IMR-90 (cell line): ENCODE measurements at regions not wholly inside any gene's neighbourhood (a gene's known extent, or its start where the extent isn't known, plus 50 kb on each side); places are given as distances from the start of the nearest gene placed in this dataset.

Experiments
- ATAC-seq: fragments of 200-7000 bp; cut with Tn5 transposase; 2 replicates; pipeline ENCODE4 v1.9.1; 2020; ENCODE audit warnings: low read depth, mild to moderate bottlenecking, moderate library complexity
- BruUV-seq: library from RNA; stranded (reverse); fragments of 400-500 nt; replicated peaks from 2 replicates; lab custom pipeline; 2021; lab: Mats Ljungman, UMichigan
- CTCF ChIA-PET: fragments of 300-600 bp; formaldehyde crosslinking; extraction: SDS; loops from one replicate; lab custom pipeline; 2021; ENCODE audit warnings: antibody characterized with exemption; lab: Yijun Ruan, JAX
- POLR2A ChIA-PET: fragments of 300-600 bp; sonication (Branson Sonifier 250); formaldehyde crosslinking; loops from one replicate; lab custom pipeline; 2022; ENCODE audit warnings: antibody characterized with exemption; ENCODE audit not compliant: unreplicated experiment; lab: Charles Lee
- DNase-seq: peaks from one replicate; pipeline ENCODE4 v3.0.0; 2013
- H2AFZ ChIP-seq: replicated peaks from 2 replicates; pipeline ENCODE3; 2013; ENCODE audit warnings: low read length, mild to moderate bottlenecking; ENCODE audit not compliant: poor library complexity
- H2AK5ac ChIP-seq: 2 replicates; pipeline ENCODE4 v1.6.1; 2013; ENCODE audit warnings: low read depth, low read length, inconsistent platforms
- H2AK9ac ChIP-seq: replicated peaks from 2 replicates; pipeline ENCODE3; 2013; ENCODE audit warnings: mild to moderate bottlenecking, low read depth, low read length, moderate library complexity; ENCODE audit not compliant: poor library complexity
- H2BK120ac ChIP-seq: 2 replicates; pipeline ENCODE4 v1.6.1; 2013; ENCODE audit warnings: low read depth, low read length, inconsistent platforms
- H2BK15ac ChIP-seq: 3 replicates; pipeline ENCODE4 v1.6.1; 2013; ENCODE audit warnings: low read depth, low read length, inconsistent platforms
- H2BK20ac ChIP-seq: 2 replicates; pipeline ENCODE4 v1.6.1; 2013; ENCODE audit warnings: low read depth, mild to moderate bottlenecking, inconsistent platforms, low read length, moderate library complexity
- H2BK5ac ChIP-seq: 2 replicates; pipeline ENCODE4 v1.6.1; 2013; ENCODE audit warnings: mild to moderate bottlenecking, low read depth, low read length, inconsistent platforms; ENCODE audit not compliant: poor library complexity, severe bottlenecking
- H3K14ac ChIP-seq: replicated peaks from 2 replicates; pipeline ENCODE4 v1.6.1; 2013; ENCODE audit warnings: low read depth, low read length, inconsistent platforms
- H3K18ac ChIP-seq: 2 replicates; pipeline ENCODE4 v1.6.1; 2013; ENCODE audit warnings: low read depth, low read length, control low read depth
- H3K23ac ChIP-seq: 2 replicates; pipeline ENCODE4 v1.6.1; 2013; ENCODE audit warnings: low read depth, low read length, inconsistent platforms
- H3K27ac ChIP-seq: 2 replicates; pipeline ENCODE4 v1.5.1; 2013; ENCODE audit warnings: mild to moderate bottlenecking, control low read depth, low read length; ENCODE audit not compliant: insufficient read depth
- H3K27me3 ChIP-seq: 2 replicates; pipeline ENCODE4 v1.6.1; 2013; ENCODE audit warnings: low read length; ENCODE audit not compliant: control insufficient read depth, insufficient read depth
- H3K36me3 ChIP-seq: 2 replicates; pipeline ENCODE4 v1.6.1; 2013; ENCODE audit warnings: low read length, mixed read lengths; ENCODE audit not compliant: control insufficient read depth, insufficient read depth
- H3K4ac ChIP-seq: 2 replicates; pipeline ENCODE4 v1.6.1; 2013; ENCODE audit warnings: low read depth, low read length, inconsistent platforms
- H3K4me1 ChIP-seq: 2 replicates; pipeline ENCODE4 v1.6.1; 2013; ENCODE audit warnings: low read length, mixed read lengths; ENCODE audit not compliant: control insufficient read depth, insufficient read depth
- H3K4me2 ChIP-seq: 2 replicates; pipeline ENCODE4 v1.6.1; 2013; ENCODE audit warnings: low read depth, mild to moderate bottlenecking, control low read depth, low read length, moderate library complexity
- H3K4me3 ChIP-seq: 2 replicates; pipeline ENCODE4 v1.5.1; 2013; ENCODE audit warnings: low read depth, mild to moderate bottlenecking, control low read depth, low read length, moderate library complexity; ENCODE audit not compliant: insufficient read depth
- H3K56ac ChIP-seq: 2 replicates; pipeline ENCODE4 v1.6.1; 2013; ENCODE audit warnings: low read length, inconsistent platforms; ENCODE audit not compliant: insufficient read depth; ENCODE audit errors: extremely low read depth
- H3K79me1 ChIP-seq, 2 experiments: 2 replicates each; pipeline ENCODE4 v1.6.1; 2013; ENCODE audit warnings: low read length in 2 of 2, inconsistent platforms in 1 of 2, low read depth in 1 of 2
- H3K9ac ChIP-seq: 2 replicates; pipeline ENCODE4 v1.6.1; 2013; ENCODE audit warnings: low read depth, low read length, control low read depth
- H3K9me1 ChIP-seq: 2 replicates; pipeline ENCODE4 v1.6.1; 2013; ENCODE audit warnings: low read length, inconsistent platforms; ENCODE audit not compliant: insufficient read depth
- H3K9me3 ChIP-seq: 2 replicates; pipeline ENCODE4 v1.6.1; 2013; ENCODE audit warnings: low read length; ENCODE audit not compliant: control insufficient read depth, insufficient read depth
- H4K20me1 ChIP-seq: 2 replicates; pipeline ENCODE4 v1.6.1; 2013; ENCODE audit warnings: low read length, inconsistent platforms; ENCODE audit not compliant: insufficient read depth
- H4K5ac ChIP-seq: 2 replicates; pipeline ENCODE4 v1.6.1; 2013; ENCODE audit warnings: mild to moderate bottlenecking, low read depth, low read length, control low read depth
- H4K8ac ChIP-seq, 2 experiments: 2 replicates each; pipeline ENCODE4 v1.6.1; 2013; ENCODE audit warnings: low read depth in 2 of 2, low read length in 2 of 2, control low read depth in 1 of 2, inconsistent platforms in 1 of 2
- H4K91ac ChIP-seq: 2 replicates; pipeline ENCODE4 v1.6.1; 2013; ENCODE audit warnings: low read depth, low read length, inconsistent platforms; ENCODE audit not compliant: insufficient read depth
- BHLHE40 ChIP-seq: fragments of 150-350 bp; IDR thresholded peaks from 2 replicates; pipeline ENCODE4 v1.6.1; 2016; ENCODE audit warnings: mild to moderate bottlenecking, low read depth, low read length
- CEBPB ChIP-seq: IDR thresholded peaks from 2 replicates; pipeline ENCODE4 v1.6.1; 2012; ENCODE audit warnings: low read depth, low read length, improper control_type of control experiment
- FOS ChIP-seq: fragments of 150-350 bp; IDR thresholded peaks from 2 replicates; pipeline ENCODE4 v1.6.1; 2016; ENCODE audit warnings: low read depth, low read length
- MAFK ChIP-seq: IDR thresholded peaks from 2 replicates; pipeline ENCODE4 v1.6.1; 2012; ENCODE audit warnings: low read depth, low read length, improper control_type of control experiment
- NFE2L2 ChIP-seq: fragments of 150-350 bp; IDR thresholded peaks from 2 replicates; pipeline ENCODE4 v1.6.1; 2016; ENCODE audit warnings: low read depth, mild to moderate bottlenecking, low read length
- POLR2A ChIP-seq: IDR thresholded peaks from 2 replicates; pipeline ENCODE4 v1.6.1; 2012; ENCODE audit warnings: mild to moderate bottlenecking, low read depth, low read length
- RAD21 ChIP-seq: IDR thresholded peaks from 2 replicates; pipeline ENCODE4 v1.6.1; 2012; ENCODE audit warnings: low read length, improper control_type of control experiment
- RFX5 ChIP-seq: IDR thresholded peaks from 2 replicates; pipeline ENCODE4 v1.8.0; 2012; ENCODE audit warnings: low read depth, mild to moderate bottlenecking, low read length, moderate library complexity
- SMC3 ChIP-seq: fragments of 150-350 bp; IDR thresholded peaks from 2 replicates; pipeline ENCODE4 v1.6.1; 2016; ENCODE audit warnings: low read depth, mild to moderate bottlenecking, antibody characterized with exemption, low read length, moderate library complexity
- WGBS, 2 experiments: methylation state at CpG; one replicate each; pipeline versions ENCODE4 v1.1.5 to v1.1.7; 2013; ENCODE audit warnings: missing lambda C conversion rate in 2 of 2; ENCODE audit not compliant: insufficient read length in 1 of 2; ENCODE audit errors: extremely low coverage in 2 of 2; 5-methylcytosine and 5-hydroxymethylcytosine counted together
- dilution Hi-C: fragments of 300-500 bp; cut with HindIII; formaldehyde crosslinking; loops from one replicate; pipeline ENCODE4 v1.14.3; 2018; ENCODE audit warnings: low sequenced_read_pairs; ENCODE audit not compliant: unreplicated experiment
- in situ Hi-C: fragments of 300-500 bp; cut with MboI; formaldehyde crosslinking; loops from 3 replicates; pipeline ENCODE4 v1.14.3; 2019; ENCODE audit warnings: low sequenced_read_pairs, inconsistent platforms, mixed read lengths
- intact Hi-C: fragments of 100-400 bp; cut with micrococcal nuclease; formaldehyde crosslinking; loops from 2 replicates; pipeline ENCODE4 v1.10.0; 2022
- TF ChIP-seq, protein P1 (sequence below): fragments of 150-350 bp; IDR thresholded peaks from 2 replicates; pipeline ENCODE4 v1.6.1; 2017; ENCODE audit warnings: mild to moderate bottlenecking, antibody characterized with exemption, low read length, low read depth
- TF ChIP-seq, protein P2 (sequence below): fragments of 150-350 bp; IDR thresholded peaks from 2 replicates; pipeline ENCODE4 v1.6.1; 2016; ENCODE audit warnings: low read depth, mild to moderate bottlenecking, low read length, moderate library complexity, borderline replicate concordance

DNA sequence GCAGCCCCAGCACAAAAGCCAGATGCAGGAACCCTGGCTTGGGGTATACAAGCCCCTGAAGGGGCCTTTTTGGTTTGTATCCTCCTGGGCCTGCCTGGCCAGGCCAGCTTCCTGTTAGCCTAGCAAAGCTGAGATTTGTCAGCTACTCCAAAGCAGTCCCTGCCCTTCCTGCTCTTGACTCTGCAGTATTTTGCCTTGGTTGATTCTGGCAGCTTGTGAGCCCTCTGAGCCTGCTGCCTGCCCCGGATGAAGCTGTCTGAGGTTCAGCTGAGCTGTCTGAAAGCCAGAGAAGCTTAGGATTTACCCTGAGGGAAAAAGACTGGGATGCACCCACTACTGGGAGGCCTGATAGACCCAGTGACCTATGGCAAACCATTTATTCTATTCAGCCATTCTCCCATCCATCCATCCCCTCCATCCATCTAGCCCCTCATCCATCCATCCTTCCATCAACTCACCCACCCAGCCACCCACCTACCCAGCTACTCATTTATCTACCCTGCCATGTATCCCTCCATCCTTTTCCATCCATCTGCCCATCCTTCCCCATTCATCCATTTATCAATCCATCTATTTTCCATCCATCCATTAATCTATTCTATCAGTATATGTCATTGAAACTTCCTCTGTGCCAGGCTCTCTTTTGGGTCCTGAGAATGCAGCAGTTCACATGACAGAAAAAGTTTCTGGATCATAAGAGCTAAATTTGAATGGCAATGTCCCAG is 307.5 kb downstream of the DHX35 start:
- Histone ChIP-seq H2AK9ac (peak overlapping the region; percentile 19), H3K79me1 (no peaks in the 10 kb centered on the region), H2AFZ (no peak overlapping the region), H4K91ac (no peak overlapping the region), H3K56ac (no peak overlapping the region), H3K14ac (no peak overlapping the region), H3K18ac (no peak overlapping the region), H3K4ac (no peak overlapping the region), H3K4me1 (no peaks in the 10 kb centered on the region), H3K4me3 (no peak overlapping the region), H2BK5ac (no peak overlapping the region), H3K23ac (no peak overlapping the region), H3K4me2 (no peak overlapping the region), H4K8ac (no peak overlapping the region), H3K27me3 (no peaks in the 10 kb centered on the region), H3K36me3 (no peaks in the 10 kb centered on the region), H3K9ac (no peak overlapping the region), H3K27ac (no peak overlapping the region), H2BK15ac (no peak overlapping the region), H2BK120ac (no peak overlapping the region), H2BK20ac (no peak overlapping the region), H4K20me1 (no peaks in the 10 kb centered on the region), H3K9me1 (no peaks in the 10 kb centered on the region), H2AK5ac (no peak overlapping the region), H3K9me3 (no peaks in the 10 kb centered on the region), H4K5ac (no peak overlapping the region)
- BruUV-seq: no TSS peak
- in situ Hi-C loops (no loop called here), dilution Hi-C loops (no loop called here), intact Hi-C loops (loop anchor here (1.0 kb wide), 2 partner anchors 1420 to 1694 kb away; partner anchors contain the start of gene MAFB)
- ChIA-PET POLR2A (no interaction called here), CTCF (interaction anchor here (0.8 kb wide), 1 partner anchor 1421 kb away, joined by 4 read pairs; no protein-coding TSS in a partner anchor)
- ATAC-seq (no peak), DNase-seq (no peak)
- WGBS, 2 experiments: 0% methylated on average over 1 of the region's 1 CpG; no CpG with 5 or more reads in 1 of the 2 experiments
- TF ChIP-seq BHLHE40 (no peak), CEBPB (no peak), RAD21 (no peak), POLR2A (no peak), RFX5 (no peak), MAFK (no peak), SMC3 (no peak), FOS (no peak), NFE2L2 (no peak)
- TF ChIP-seq, protein P1, sequence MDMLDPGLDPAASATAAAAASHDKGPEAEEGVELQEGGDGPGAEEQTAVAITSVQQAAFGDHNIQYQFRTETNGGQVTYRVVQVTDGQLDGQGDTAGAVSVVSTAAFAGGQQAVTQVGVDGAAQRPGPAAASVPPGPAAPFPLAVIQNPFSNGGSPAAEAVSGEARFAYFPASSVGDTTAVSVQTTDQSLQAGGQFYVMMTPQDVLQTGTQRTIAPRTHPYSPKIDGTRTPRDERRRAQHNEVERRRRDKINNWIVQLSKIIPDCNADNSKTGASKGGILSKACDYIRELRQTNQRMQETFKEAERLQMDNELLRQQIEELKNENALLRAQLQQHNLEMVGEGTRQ: no peak
- TF ChIP-seq, protein P2, sequence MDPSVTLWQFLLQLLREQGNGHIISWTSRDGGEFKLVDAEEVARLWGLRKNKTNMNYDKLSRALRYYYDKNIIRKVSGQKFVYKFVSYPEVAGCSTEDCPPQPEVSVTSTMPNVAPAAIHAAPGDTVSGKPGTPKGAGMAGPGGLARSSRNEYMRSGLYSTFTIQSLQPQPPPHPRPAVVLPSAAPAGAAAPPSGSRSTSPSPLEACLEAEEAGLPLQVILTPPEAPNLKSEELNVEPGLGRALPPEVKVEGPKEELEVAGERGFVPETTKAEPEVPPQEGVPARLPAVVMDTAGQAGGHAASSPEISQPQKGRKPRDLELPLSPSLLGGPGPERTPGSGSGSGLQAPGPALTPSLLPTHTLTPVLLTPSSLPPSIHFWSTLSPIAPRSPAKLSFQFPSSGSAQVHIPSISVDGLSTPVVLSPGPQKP: no peak
